Urinary bladder (tissue), 3 donors: ENCODE measurements at regions not wholly inside any gene's neighbourhood (a gene's known extent, or its start where the extent isn't known, plus 50 kb on each side); places are given as distances from the start of the nearest gene placed in this dataset.
"Not testable (repeated sequence)": the region's sequence is repeated elsewhere in the genome, so short reads cannot be mapped to it uniquely, and the experiment has no call there.

Source experiments
- DNase-seq: peaks from one replicate; pipeline ENCODE4 v3.0.0-alpha.2; 2015; ENCODE audit errors: extremely low spot score
- H3K27ac ChIP-seq: one replicate; pipeline ENCODE4 v1.5.1; 2013; ENCODE audit warnings: low read depth, mild to moderate bottlenecking, moderate library complexity
- H3K36me3 ChIP-seq: one replicate; pipeline ENCODE4 v1.6.1; 2013; ENCODE audit warnings: mild to moderate bottlenecking, moderate library complexity; ENCODE audit not compliant: insufficient read depth
- H3K4me1 ChIP-seq: one replicate; pipeline ENCODE4 v1.6.1; 2013; ENCODE audit warnings: mild to moderate bottlenecking, moderate library complexity; ENCODE audit not compliant: insufficient read depth
- H3K4me3 ChIP-seq: one replicate; pipeline ENCODE4 v1.5.1; 2013; ENCODE audit warnings: low read depth, low read length
- WGBS: extraction: QIAGEN DNeasy Blood & Tissue Kit; methylation state at CpG from one replicate; pipeline ENCODE4 v1.1.7; 2013; 5-methylcytosine and 5-hydroxymethylcytosine counted together
- donor health status: healthy with polysubstance abuse.
- donor health status: healthy.

DNA sequence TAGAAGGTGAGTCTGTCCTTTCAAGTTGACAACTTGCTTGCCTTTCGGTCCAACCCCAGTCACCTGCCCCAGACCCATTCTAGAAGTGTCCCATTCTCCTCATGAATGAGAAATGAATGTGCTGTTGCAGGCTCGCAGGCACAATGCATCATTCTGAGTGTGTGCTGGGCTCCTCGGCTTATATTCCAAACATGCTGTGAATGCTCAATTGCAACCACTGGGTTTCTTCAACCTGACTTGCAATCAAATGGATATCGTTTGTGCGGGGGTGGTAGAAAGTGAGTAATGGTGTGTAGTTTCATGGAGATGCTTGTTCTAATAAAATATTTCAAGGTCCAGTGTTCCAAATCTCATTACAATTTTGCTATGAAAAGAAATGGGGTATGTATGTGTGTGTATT is 256.6 kb upstream of the IL12B start:
- H3K36me3 ChIP-seq, result no peaks in the 10 kb centered on the region
- 88% methylated on average over 5 of the region's 5 CpGs for WGBS
- no peak overlapping the region for H3K4me3 ChIP-seq
- DNase-seq, result no peak
- no peak overlapping the region for H3K27ac ChIP-seq
- no peaks in the 10 kb centered on the region for H3K4me1 ChIP-seq

DNA sequence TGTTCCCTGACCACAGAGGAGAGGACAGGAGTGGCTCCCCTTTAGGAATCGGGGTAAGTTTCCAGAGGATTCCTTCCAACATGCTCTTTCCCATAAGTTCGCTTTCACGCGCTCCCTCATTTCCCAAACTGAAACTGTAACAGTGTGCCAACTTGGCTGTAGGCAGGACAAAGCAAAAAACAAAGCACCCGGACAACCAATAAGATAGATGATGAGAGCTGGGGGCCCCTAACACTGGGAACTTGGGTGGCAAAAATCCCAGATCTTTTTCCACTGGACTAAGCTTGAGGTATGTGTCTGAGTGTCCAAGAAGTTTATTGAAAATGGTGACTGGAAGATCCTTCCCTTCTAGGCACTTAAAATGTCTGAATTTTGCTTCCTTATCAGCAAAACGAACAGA is 258.7 kb upstream of the IL12B start:
- no peaks in the 10 kb centered on the region for H3K36me3 ChIP-seq
- DNase-seq, result no peak
- WGBS, result 82% methylated on average over 6 of the region's 6 CpGs
- no peak overlapping the region for H3K27ac ChIP-seq
- no peak overlapping the region for H3K4me3 ChIP-seq
- H3K4me1 ChIP-seq, result no peaks in the 10 kb centered on the region

DNA sequence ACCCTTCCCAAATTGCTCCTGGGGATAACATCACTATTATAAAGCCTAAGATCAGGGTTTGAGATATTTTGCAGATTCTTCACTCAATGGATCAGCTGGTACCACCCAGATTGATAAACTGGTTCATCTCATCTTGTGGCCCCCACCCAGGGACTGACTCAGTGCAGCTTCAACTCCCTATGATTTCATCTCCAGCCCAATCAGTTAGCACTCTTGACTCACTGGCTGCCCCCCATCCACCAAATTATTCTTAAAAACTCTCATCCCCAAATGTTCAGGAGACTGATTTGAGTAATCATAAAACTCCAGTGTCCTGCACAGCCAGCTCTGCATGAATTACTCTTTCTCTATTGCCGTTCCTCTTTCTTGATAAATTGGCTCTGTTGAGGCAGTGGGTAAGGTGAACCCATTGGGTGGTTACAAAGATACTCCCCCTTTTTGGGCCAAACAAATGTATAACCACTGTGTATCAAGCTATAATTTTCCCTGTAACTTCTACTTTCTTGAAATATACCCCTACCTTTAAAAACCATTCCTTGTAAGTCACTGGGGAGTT is 263.3 kb upstream of the IL12B start:
- WGBS, result 52% methylated on average over 1 of the region's 1 CpG
- Histone ChIP-seq H3K4me1 (no peaks in the 10 kb centered on the region), H3K4me3 (no peak overlapping the region), H3K36me3 (no peaks in the 10 kb centered on the region), H3K27ac (no peak overlapping the region)
- DNase-seq, result no peak

DNA sequence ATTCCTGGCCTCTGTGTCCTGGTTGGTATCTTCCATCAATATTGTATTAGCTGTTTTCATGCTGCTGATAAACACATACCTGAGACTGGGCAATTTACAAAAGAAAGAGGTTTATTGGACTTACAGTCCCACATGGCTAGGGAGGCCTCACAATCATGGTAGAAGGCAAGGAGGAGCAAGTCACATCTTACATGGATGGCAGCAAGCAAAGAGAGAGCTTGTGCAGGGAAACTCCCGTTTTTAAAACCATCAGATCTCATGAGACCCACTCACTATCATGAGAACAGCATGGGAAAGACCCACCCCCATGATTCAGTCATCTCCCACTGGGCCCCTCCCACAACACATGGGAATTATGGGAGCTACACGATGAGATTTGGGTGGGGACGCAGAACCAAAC is 265.3 kb upstream of the IL12B start:
- DNase-seq, H3K4me3 ChIP-seq, H3K27ac ChIP-seq, H3K36me3 ChIP-seq, H3K4me1 ChIP-seq: not testable (repeated sequence)
- WGBS, result 90% methylated on average over 3 of the region's 3 CpGs

DNA sequence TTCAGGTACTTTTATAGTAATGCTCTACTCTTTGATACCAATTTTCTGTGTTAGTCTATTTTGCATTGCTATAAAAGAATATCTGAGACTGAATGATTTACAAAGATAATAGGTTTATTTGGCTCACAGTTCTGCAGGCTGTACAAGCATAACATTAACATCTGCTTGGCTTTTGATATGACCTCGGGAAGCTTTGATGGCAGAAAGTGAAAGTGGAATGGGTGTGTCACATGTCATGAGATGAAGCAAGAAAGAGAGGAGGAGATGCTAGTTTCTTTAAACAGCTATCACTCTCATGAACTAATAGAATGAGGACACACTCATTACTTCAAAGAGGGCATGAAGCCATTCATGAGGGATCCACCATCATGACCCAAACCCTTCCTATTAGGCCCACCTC is 270.9 kb upstream of the IL12B start:
- Histone ChIP-seq H3K4me1 (no peaks in the 10 kb centered on the region), H3K4me3 (no peak overlapping the region), H3K27ac (no peak overlapping the region), H3K36me3 (no peaks in the 10 kb centered on the region)
- DNase-seq, result no peak
- 54% methylated on average over 1 of the region's 1 CpG for WGBS

DNA sequence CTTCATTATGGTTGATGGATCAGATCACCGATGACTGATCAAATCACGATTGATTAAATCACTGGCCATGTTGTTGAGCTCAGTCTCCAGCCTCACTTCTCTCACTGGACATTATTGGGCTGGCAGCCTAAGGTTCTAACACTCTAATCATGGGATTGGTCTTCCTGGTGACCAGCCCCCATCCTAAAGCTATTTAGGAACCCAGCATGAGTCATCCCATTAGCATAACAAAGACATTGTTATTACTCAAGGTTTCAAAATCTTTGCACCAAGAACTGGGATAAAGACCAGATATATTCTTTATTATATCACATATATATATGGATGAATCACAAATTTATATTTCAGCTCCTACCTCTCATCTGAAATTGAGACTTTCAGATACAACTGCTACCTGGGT is 272.1 kb upstream of the IL12B start:
- H3K36me3 ChIP-seq, result no peaks in the 10 kb centered on the region
- no peak overlapping the region for H3K4me3 ChIP-seq
- no peak for DNase-seq
- WGBS, result 94% methylated on average over 2 of the region's 2 CpGs
- no peak overlapping the region for H3K27ac ChIP-seq
- H3K4me1 ChIP-seq, result no peaks in the 10 kb centered on the region

DNA sequence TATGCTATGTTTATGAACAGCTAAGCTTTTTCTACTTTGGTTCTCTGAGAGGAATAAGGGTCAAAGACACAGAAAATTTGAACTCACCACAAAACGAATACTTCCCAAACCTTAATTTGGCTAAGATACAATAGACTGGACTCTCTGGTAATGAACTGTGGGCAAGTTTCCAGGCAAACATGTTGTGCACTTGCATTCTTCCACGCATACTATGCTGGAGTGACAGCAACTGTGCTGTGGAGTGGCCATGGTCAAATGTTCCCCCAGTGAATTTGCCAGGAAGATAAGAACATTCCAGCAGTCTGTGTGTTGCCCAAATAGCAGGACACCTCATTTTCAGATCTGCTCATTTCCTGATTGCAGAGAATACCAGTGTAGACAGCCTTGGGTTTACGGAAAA is 275.3 kb upstream of the IL12B start:
- WGBS, result 46% methylated on average over 3 of the region's 3 CpGs
- Histone ChIP-seq H3K4me1 (no peaks in the 10 kb centered on the region), H3K27ac (no peak overlapping the region), H3K4me3 (no peak overlapping the region), H3K36me3 (no peaks in the 10 kb centered on the region)
- DNase-seq, result no peak

DNA sequence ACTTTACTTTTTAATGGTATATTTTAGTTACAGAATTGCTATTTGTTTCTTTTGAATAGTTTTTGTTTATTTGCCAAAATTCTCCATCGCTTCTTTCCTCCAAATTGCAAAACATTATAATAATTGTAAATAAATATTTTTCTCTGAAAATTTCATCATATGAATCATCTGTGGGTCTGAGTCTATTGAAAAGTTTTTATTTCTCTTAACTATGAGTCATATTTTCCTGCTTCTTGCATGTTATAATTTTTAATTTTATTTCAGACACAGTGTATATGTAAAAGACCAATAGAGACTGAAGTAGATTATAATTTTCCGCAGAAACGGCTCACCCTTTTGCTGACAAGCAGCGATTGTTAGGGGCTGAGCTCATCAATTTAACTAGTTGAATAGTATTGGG is 279.1 kb upstream of the IL12B start:
- no peak for DNase-seq
- Histone ChIP-seq H3K27ac (no peak overlapping the region), H3K36me3 (no peaks in the 10 kb centered on the region), H3K4me1 (no peaks in the 10 kb centered on the region), H3K4me3 (no peak overlapping the region)
- WGBS, result 90% methylated on average over 4 of the region's 4 CpGs

DNA sequence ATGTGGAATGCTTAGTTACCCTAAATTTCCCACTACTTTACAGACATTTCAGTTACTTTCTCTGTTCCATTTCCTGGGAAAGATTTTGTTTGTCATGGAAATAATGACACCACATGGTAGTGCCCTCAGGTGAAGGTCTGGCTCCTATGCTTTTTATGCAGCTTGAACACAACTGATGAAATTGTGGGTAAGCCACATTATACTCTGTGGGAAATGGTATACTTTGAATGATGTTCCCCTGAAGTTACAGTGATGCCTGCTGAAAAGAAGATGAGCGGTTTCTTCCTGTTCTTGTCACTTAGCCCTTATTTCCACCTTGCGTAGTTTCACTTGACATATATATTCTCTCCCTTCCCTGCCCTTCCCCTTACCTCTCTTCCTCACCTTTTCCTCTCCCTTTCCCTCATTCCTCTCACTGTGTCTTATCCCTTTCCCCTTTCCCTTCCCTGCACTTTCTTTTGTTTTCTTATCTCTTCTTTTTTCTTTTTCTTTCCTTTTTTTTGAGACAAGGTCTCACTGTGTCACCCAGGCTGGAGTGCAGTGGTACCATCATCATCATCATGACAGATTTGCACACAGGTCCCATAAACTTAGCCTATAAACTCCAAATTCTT is 280.8 kb upstream of the IL12B start:
- Histone ChIP-seq H3K27ac (no peak overlapping the region), H3K4me1 (no peaks in the 10 kb centered on the region), H3K36me3 (no peaks in the 10 kb centered on the region), H3K4me3 (no peak overlapping the region)
- WGBS, result 96% methylated on average over 2 of the region's 2 CpGs
- DNase-seq, result no peak

DNA sequence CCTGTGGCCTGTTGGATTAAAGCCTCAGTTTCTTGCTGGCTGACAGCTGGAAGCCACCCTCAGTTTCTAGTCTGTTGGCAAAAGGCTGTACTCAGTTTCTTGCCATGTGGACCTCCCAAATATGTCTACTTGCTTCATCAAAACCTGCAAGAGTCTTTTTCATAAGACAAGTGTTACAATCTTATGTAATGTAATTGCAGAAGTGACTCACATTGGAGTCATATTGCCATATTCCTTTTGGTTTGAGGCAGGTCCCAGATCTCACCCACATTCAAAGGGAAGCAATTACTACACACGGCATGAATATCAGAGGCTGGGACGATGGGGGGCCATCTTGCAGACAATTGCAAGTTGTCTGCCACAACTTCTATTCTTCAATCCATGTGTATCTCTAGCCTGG is 286.7 kb upstream of the IL12B start:
- Histone ChIP-seq H3K4me3 (no peak overlapping the region), H3K4me1 (no peaks in the 10 kb centered on the region), H3K27ac (no peak overlapping the region), H3K36me3 (no peaks in the 10 kb centered on the region)
- WGBS, result 44% methylated on average over 2 of the region's 2 CpGs
- no peak for DNase-seq

DNA sequence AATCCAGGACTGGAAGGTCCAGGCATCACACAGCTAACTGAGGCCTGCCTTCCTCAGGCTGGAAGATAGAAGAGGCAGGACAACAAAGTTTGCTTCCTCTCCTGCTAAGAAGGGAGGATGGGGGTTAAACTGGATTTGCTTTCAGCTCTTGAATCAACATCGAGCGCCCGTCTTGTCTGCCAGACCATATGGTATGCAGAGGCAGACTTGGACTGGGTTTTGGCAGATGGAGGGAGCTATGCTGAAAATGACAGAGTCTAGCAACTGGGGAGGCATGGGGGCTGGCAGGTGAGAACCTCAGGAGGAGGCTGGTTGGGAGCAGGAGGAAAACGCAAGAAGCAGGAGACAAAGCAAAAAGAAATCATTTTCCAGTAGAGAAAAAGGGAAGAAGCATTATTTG is 289.5 kb upstream of the IL12B start:
- Histone ChIP-seq H3K4me3 (no peak overlapping the region), H3K4me1 (no peaks in the 10 kb centered on the region), H3K27ac (no peak overlapping the region), H3K36me3 (no peaks in the 10 kb centered on the region)
- 51% methylated on average over 4 of the region's 4 CpGs for WGBS
- no peak for DNase-seq

DNA sequence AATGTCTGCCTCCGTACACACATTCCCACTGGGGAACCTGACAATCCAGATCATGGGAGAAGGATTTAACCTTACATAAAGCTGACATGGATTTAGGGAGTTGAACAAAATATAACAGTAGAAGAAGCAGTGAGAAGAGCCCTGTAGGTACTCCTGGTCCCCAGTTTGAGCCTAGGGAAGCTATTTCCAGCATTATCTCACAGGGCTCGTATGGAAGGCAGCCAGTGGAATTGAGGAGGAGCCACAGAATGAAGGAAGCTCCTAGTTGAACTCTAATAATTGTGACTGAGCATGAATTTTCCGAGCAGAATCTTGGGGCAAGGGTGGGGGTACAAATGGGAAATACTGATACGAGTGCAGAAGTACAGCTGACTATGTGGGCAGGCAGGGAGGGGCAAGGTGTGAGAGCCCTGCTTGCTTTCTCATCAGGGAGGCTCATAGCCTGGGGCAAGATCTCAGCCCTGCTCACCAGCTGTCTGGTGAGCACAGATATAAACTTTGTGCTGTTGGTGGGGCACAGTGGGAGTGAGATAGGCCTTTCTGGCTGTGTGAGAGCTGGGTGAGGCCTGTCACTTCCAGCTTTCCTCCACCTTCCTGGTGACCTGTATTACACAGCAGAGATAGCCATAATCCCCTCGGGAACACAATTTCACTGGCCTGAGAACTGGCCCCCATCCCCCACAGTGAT is 290.7 kb upstream of the IL12B start:
- WGBS, result 69% methylated on average over 5 of the region's 5 CpGs
- no peak overlapping the region for H3K27ac ChIP-seq
- no peaks in the 10 kb centered on the region for H3K36me3 ChIP-seq
- no peaks in the 10 kb centered on the region for H3K4me1 ChIP-seq
- no peak overlapping the region for H3K4me3 ChIP-seq
- DNase-seq, result no peak

DNA sequence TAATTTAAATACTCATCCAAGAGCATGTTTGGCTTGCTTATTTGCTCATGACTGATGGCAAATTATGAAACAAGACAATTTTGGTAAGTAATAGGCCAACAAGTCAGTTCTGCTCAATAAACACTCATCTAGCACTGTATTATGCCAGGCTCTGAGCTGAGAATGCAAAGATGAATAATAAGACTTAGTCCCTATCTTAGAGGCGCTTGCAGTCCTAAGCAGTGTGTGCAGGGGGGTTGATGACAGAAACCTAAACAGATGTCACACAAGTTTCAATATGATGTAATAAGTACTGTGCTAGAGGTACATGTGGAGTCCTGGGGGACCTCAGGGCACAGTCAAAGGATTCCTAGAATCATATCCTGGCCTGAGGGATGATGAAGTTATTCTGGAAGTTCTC is 287.6 kb upstream of the ADRA1B start:
- DNase-seq, result no peak
- H3K36me3 ChIP-seq, result no peaks in the 10 kb centered on the region
- 84% methylated on average over 1 of the region's 1 CpG for WGBS
- no peaks in the 10 kb centered on the region for H3K4me1 ChIP-seq
- no peak overlapping the region for H3K27ac ChIP-seq
- H3K4me3 ChIP-seq, result no peak overlapping the region

DNA sequence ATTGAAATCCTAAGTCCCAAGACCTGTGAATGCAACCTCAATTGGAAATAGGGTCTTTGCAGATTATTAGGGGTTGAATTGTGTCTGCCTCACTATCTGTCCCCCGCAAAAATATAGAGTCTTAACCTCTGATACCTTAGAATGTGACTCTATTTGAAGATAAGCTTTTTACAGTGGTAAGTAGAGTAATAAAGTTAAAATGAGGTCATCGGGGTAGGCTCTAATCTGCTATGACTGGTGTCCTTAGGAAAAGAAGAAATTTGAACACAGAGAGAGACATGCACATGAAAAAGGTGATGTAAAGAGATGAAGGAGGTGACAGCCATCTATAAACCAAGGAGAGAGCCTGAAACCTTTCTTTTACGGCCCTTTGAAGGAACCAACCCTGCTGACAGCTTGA is 287.1 kb upstream of the ADRA1B start:
- Histone ChIP-seq H3K4me1 (no peaks in the 10 kb centered on the region), H3K27ac (no peak overlapping the region), H3K36me3 (no peaks in the 10 kb centered on the region), H3K4me3 (no peak overlapping the region)
- WGBS, result 58% methylated on average over 3 of the region's 3 CpGs
- DNase-seq, result no peak
